Stomach (tissue), 4 donors: ENCODE measurements at regions not wholly inside any gene's neighbourhood (a gene's known extent, or its start where the extent isn't known, plus 50 kb on each side); places are given as distances from the start of the nearest gene placed in this dataset.

Experiments
- CTCF ChIP-seq, 7 experiments: fragments of 450-650 bp in 4 of 7; fragments of 200-600 bp in 3 of 7; sonication (generic) in 3 of 7; IDR thresholded peaks; one replicate each; pipeline ENCODE4 v1.5.1; 2016 to 2019; ENCODE audit warnings: antibody characterized with exemption in 7 of 7, control low read depth in 2 of 7, mild to moderate bottlenecking in 1 of 7
- EP300 ChIP-seq: sonication (generic); formaldehyde crosslinking; IDR thresholded peaks from one replicate; pipeline ENCODE4 v1.6.1; 2017; ENCODE audit warnings: antibody characterized with exemption
- POLR2A ChIP-seq, 4 donors: fragments of 450-650 bp; IDR thresholded peaks; one replicate each; pipeline ENCODE4 v1.6.1; 2016; ENCODE audit warnings: antibody characterized with exemption in 4 of 4, control low read depth in 2 of 4, mild to moderate bottlenecking in 1 of 4, moderate library complexity in 1 of 4
- POLR2AphosphoS5 ChIP-seq, 3 donors: sonication (generic); formaldehyde crosslinking; IDR thresholded peaks; one replicate each; pipeline ENCODE4 v1.6.1; 2016; ENCODE audit warnings: antibody characterized with exemption in 3 of 3

GRCh38 chr1:186763107-186763506, 65.6 kb upstream of the PLA2G4A start:
- TF ChIP-seq POLR2AphosphoS5 (IDR thresholded peaks at IDR 0.05) (no peak), EP300 (no peak), CTCF (IDR thresholded peaks at IDR 0.05) (no peak), POLR2A (IDR thresholded peaks at IDR 0.05) (no peak)
